Astrocyte of the cerebellum (primary cell): ENCODE measurements at regions not wholly inside any gene's neighbourhood (a gene's known extent, or its start where the extent isn't known, plus 50 kb on each side); places are given as distances from the start of the nearest gene placed in this dataset.
A peak's percentile ranks its signal among the peaks of the same experiment; 100 is the strongest.

Experiments
- DNase-seq: peaks from one replicate; pipeline ENCODE4 v3.0.0-alpha.2; 2011; ENCODE audit warnings: low read depth
- H3K4me3 ChIP-seq: 2 replicates; pipeline ENCODE4 v1.5.1; 2011; ENCODE audit warnings: mild to moderate bottlenecking, low read depth, low read length, moderate library complexity
- CTCF ChIP-seq: IDR thresholded peaks from 2 replicates; pipeline ENCODE4 v1.5.1; 2012; ENCODE audit warnings: low read length, low read depth, moderate library complexity, mild to moderate bottlenecking; ENCODE audit errors: missing control alignments
- in situ Hi-C: cut with HindIII; loops from 2 replicates; pipeline ENCODE4 v1.10.0; 2017; ENCODE audit warnings: low sequenced_read_pairs

- in situ Hi-C loops = no loop called here
- H3K4me3 ChIP-seq = no peak overlapping the region
- TF ChIP-seq CTCF = no peak
- no peak for DNase-seq
Measured at GRCh38 chr2:47235132-47235531, 58.8 kb upstream of the CALM2 start.

GRCh38 chr2:47234456-47234855 is 58.1 kb upstream of the CALM2 start:
- in situ Hi-C loops = no loop called here
- TF ChIP-seq CTCF = no peak
- DNase-seq = no peak
- H3K4me3 ChIP-seq = no peak overlapping the region

- no peak for TF ChIP-seq CTCF
- no peak for DNase-seq
- in situ Hi-C loops = no loop called here
- no peak overlapping the region for H3K4me3 ChIP-seq
Measured at GRCh38 chr2:47232738-47233415, 56.6 kb upstream of the CALM2 start.

GRCh38 chr2:47230418-47230817 is 54.1 kb upstream of the CALM2 start:
- DNase-seq = peak; percentile 50
- no peak for TF ChIP-seq CTCF
- in situ Hi-C loops = no loop called here
- H3K4me3 ChIP-seq = no peak overlapping the region

- DNase-seq = no peak
- no peak for TF ChIP-seq CTCF
- in situ Hi-C loops = no loop called here
- H3K4me3 ChIP-seq = no peak overlapping the region
Measured at GRCh38 chr2:47227532-47228279, 51.4 kb upstream of the CALM2 start.

GRCh38 chr2:47226923-47227220 is 50.6 kb upstream of the CALM2 start:
- no peak for TF ChIP-seq CTCF
- H3K4me3 ChIP-seq = no peak overlapping the region
- in situ Hi-C loops = no loop called here
- no peak for DNase-seq
